HUES6 (cell line): ENCODE measurements at regions not wholly inside any gene's neighbourhood (a gene's known extent, or its start where the extent isn't known, plus 50 kb on each side); places are given as distances from the start of the nearest gene placed in this dataset.

ENCODE experiments used
- H3K27ac ChIP-seq: 2 replicates; pipeline ENCODE4 v1.7.0; 2013; ENCODE audit warnings: low read depth, mild to moderate bottlenecking, low read length, inconsistent platforms
- H3K27me3 ChIP-seq: 2 replicates; pipeline ENCODE4 v1.6.1; 2013; ENCODE audit warnings: low read length; ENCODE audit not compliant: control insufficient read depth, insufficient read depth
- H3K36me3 ChIP-seq: 2 replicates; pipeline ENCODE4 v1.6.1; 2013; ENCODE audit warnings: low read length; ENCODE audit not compliant: control insufficient read depth, insufficient read depth
- H3K4me1 ChIP-seq: 2 replicates; pipeline ENCODE4 v1.6.1; 2013; ENCODE audit warnings: low read length; ENCODE audit not compliant: control insufficient read depth, insufficient read depth
- H3K4me3 ChIP-seq: 2 replicates; pipeline ENCODE4 v1.5.1; 2013; ENCODE audit warnings: low read depth, low read length
- H3K9ac ChIP-seq: one replicate; pipeline ENCODE4 v1.6.1; 2013; ENCODE audit warnings: mild to moderate bottlenecking, low read length
- H3K9me3 ChIP-seq: 2 replicates; pipeline ENCODE4 v1.6.1; 2013; ENCODE audit warnings: low read depth, low read length; ENCODE audit not compliant: control insufficient read depth, insufficient read depth

- H3K9me3 ChIP-seq, result no peaks in the 10 kb centered on the region
- H3K9ac ChIP-seq, result no peak overlapping the region
- H3K36me3 ChIP-seq, result no peaks in the 10 kb centered on the region
- no peak overlapping the region for H3K27ac ChIP-seq
- no peaks in the 10 kb centered on the region for H3K27me3 ChIP-seq
- no peak overlapping the region for H3K4me3 ChIP-seq
- H3K4me1 ChIP-seq, result no peaks in the 10 kb centered on the region
These were observed 655.3 kb upstream of the PLXNA2 start for GRCh38 chr1:208899438-208899837.

GRCh38 chr1:208903251-208903905 is 659.2 kb upstream of the PLXNA2 start:
- no peaks in the 10 kb centered on the region for H3K9me3 ChIP-seq
- H3K4me1 ChIP-seq, result no peaks in the 10 kb centered on the region
- H3K9ac ChIP-seq, result no peak overlapping the region
- H3K27ac ChIP-seq, result no peak overlapping the region
- no peaks in the 10 kb centered on the region for H3K36me3 ChIP-seq
- no peaks in the 10 kb centered on the region for H3K27me3 ChIP-seq
- H3K4me3 ChIP-seq, result no peak overlapping the region

DNA sequence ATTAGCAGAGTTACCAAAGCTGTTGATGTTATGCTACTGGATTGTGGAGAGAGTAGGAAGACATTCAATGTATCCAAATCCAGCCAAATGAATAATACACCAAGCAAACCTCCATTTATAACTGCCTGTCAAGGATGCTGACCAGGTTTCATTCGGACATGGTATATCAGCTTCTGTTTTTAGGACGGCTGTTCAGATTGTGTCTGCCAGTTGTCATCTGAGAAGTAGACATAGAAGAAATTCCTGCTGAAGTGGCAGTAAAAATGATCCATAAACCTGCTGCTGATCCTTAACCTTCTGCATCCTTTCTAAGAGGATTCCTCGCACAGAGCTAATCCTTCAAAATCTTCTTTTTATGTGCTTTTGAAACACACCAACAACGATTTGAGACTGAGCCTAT is 663.6 kb upstream of the PLXNA2 start:
- no peak overlapping the region for H3K9ac ChIP-seq
- H3K27ac ChIP-seq, result no peak overlapping the region
- H3K27me3 ChIP-seq, result no peaks in the 10 kb centered on the region
- H3K4me1 ChIP-seq, result no peaks in the 10 kb centered on the region
- H3K4me3 ChIP-seq, result no peak overlapping the region
- no peaks in the 10 kb centered on the region for H3K9me3 ChIP-seq
- no peaks in the 10 kb centered on the region for H3K36me3 ChIP-seq

- Histone ChIP-seq H3K4me3 (no peak overlapping the region), H3K27me3 (no peaks in the 10 kb centered on the region), H3K36me3 (no peaks in the 10 kb centered on the region), H3K4me1 (no peaks in the 10 kb centered on the region), H3K27ac (no peak overlapping the region), H3K9me3 (no peaks in the 10 kb centered on the region), H3K9ac (no peak overlapping the region)
These were observed 665.1 kb upstream of the PLXNA2 start for GRCh38 chr1:208909011-208909984.

- no peaks in the 10 kb centered on the region for H3K9me3 ChIP-seq
- H3K36me3 ChIP-seq, result no peaks in the 10 kb centered on the region
- no peak overlapping the region for H3K4me3 ChIP-seq
- no peak overlapping the region for H3K9ac ChIP-seq
- no peak overlapping the region for H3K27ac ChIP-seq
- H3K27me3 ChIP-seq, result no peaks in the 10 kb centered on the region
- no peaks in the 10 kb centered on the region for H3K4me1 ChIP-seq
These were observed 666.0 kb upstream of the PLXNA2 start for GRCh38 chr1:208910161-208910560.

DNA sequence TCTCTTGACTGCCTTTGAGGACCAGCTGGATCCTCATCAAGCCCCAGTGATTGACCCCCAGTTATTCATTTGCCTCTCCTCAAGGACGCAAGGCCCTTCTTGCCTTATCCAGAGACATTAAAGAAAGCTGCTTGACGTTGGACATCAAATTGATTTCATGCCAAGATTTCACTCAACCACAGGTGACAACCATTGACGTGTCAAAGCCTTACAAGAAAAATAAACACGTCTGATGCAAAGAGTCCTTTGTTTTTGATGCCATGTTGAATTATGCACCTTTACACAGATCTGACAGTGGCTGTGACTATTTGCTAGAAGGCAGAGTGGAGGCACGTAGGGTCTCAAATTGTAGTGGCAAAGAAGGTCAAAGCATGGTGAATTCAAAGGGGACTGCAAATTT is 666.2 kb upstream of the CAMK1G start:
- no peaks in the 10 kb centered on the region for H3K27me3 ChIP-seq
- H3K4me1 ChIP-seq, result no peaks in the 10 kb centered on the region
- no peak overlapping the region for H3K4me3 ChIP-seq
- no peaks in the 10 kb centered on the region for H3K36me3 ChIP-seq
- H3K27ac ChIP-seq, result no peak overlapping the region
- H3K9me3 ChIP-seq, result no peaks in the 10 kb centered on the region
- H3K9ac ChIP-seq, result no peak overlapping the region

- H3K27ac ChIP-seq, result no peak overlapping the region
- H3K36me3 ChIP-seq, result no peaks in the 10 kb centered on the region
- no peaks in the 10 kb centered on the region for H3K4me1 ChIP-seq
- no peaks in the 10 kb centered on the region for H3K9me3 ChIP-seq
- no peak overlapping the region for H3K9ac ChIP-seq
- H3K27me3 ChIP-seq, result no peaks in the 10 kb centered on the region
- H3K4me3 ChIP-seq, result no peak overlapping the region
These were observed 665.8 kb upstream of the CAMK1G start for GRCh38 chr1:208917723-208918122.

DNA sequence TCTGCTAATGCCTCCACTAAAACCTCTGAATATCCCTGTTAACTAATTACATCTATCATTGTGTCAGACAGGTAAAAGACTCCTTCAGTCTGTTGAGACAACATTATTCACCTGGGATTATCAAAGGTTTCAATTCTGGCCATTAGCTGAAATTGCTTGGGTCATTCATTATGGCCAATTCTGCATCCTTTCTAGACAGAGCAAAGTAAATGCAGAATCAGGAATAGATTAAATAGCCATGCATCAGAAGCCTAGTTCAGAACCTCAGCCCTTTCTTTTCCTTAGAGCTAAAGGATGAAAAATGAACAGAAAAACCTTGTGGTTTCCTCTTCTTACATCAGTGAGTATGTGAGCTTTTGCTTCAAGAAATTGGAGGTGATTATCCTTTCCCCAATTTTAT is 665.4 kb upstream of the CAMK1G start:
- no peaks in the 10 kb centered on the region for H3K27me3 ChIP-seq
- no peaks in the 10 kb centered on the region for H3K36me3 ChIP-seq
- no peak overlapping the region for H3K9ac ChIP-seq
- no peak overlapping the region for H3K27ac ChIP-seq
- H3K9me3 ChIP-seq, result no peaks in the 10 kb centered on the region
- H3K4me1 ChIP-seq, result no peaks in the 10 kb centered on the region
- H3K4me3 ChIP-seq, result no peak overlapping the region

GRCh38 chr1:208919371-208919770 is 664.1 kb upstream of the CAMK1G start:
- no peaks in the 10 kb centered on the region for H3K27me3 ChIP-seq
- no peaks in the 10 kb centered on the region for H3K9me3 ChIP-seq
- no peak overlapping the region for H3K9ac ChIP-seq
- H3K27ac ChIP-seq, result no peak overlapping the region
- H3K4me1 ChIP-seq, result no peaks in the 10 kb centered on the region
- no peak overlapping the region for H3K4me3 ChIP-seq
- H3K36me3 ChIP-seq, result no peaks in the 10 kb centered on the region

- H3K36me3 ChIP-seq, result no peaks in the 10 kb centered on the region
- H3K4me1 ChIP-seq, result no peaks in the 10 kb centered on the region
- no peaks in the 10 kb centered on the region for H3K27me3 ChIP-seq
- H3K9ac ChIP-seq, result no peak overlapping the region
- no peak overlapping the region for H3K27ac ChIP-seq
- no peak overlapping the region for H3K4me3 ChIP-seq
- no peaks in the 10 kb centered on the region for H3K9me3 ChIP-seq
These were observed 662.3 kb upstream of the CAMK1G start for GRCh38 chr1:208921259-208921658.

DNA sequence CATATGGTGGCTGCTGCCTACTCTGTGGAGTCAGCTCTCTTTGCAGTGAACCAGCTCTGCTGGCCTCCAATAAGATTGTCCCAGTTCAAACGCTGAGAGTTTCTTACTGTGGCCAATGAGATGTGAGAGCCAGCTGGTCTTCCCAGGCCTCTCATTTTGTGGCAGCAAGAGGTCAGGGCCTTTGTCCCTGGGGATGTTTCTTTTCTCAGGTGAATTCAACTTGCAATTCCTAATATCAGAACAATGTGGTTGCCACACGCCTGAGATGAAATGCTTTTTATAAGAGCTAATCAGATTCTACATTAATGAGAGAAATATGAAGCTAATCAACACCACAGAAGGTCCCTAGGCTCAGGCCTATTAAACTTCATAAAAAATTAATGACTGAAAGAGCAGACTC is 660.1 kb upstream of the CAMK1G start:
- no peaks in the 10 kb centered on the region for H3K27me3 ChIP-seq
- H3K27ac ChIP-seq, result no peak overlapping the region
- no peaks in the 10 kb centered on the region for H3K36me3 ChIP-seq
- H3K4me1 ChIP-seq, result no peaks in the 10 kb centered on the region
- H3K4me3 ChIP-seq, result no peak overlapping the region
- H3K9me3 ChIP-seq, result no peaks in the 10 kb centered on the region
- no peak overlapping the region for H3K9ac ChIP-seq
